NCI-H2081 (cell line): ENCODE measurements at regions not wholly inside any gene's neighbourhood (a gene's known extent, or its start where the extent isn't known, plus 50 kb on each side); places are given as distances from the start of the nearest gene placed in this dataset.
A peak's percentile ranks its signal among the peaks of the same experiment; 100 is the strongest.
"Not testable (repeated sequence)": the region's sequence is repeated elsewhere in the genome, so short reads cannot be mapped to it uniquely, and the experiment has no call there.

Experiments used
- DNase-seq, 2 experiments: peaks; one replicate each; lab custom pipeline; 2025; lab: John Stamatoyannopoulos, UW

DNA sequence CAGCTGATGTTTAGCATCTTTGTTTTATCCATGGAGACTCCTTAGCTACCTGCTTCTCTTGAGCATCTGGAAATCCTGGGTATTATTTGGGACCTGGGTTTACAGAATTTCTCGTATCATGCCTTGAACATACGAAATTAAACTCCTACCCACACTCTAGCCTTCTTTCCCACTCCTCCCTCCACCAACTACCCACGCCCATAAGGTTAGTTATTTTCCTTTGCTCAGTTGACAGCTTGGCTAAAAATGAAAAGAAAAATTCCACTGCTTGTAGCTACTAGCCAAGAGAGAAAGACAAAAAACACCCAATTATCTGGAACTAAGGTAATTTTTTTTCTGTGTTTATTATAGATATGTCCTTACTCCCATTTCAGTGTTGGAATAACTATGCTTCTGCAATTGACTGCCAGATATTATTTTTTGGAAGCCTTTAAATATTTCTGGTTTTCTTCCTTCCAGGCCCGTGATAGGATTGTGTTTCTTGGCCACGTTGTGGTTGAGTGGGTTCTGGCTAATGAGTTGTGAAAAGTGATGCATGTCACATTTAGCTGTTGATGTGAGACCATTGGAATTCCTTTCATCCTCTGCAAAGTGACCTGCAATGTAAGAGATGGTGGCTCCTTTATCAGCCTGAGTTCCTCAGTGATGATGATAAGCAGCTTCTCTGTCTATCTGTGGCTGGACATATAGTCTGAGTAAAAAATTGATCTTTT lies 308.1 kb downstream of the LRRC70 start:
- DNase-seq: no peak

DNA sequence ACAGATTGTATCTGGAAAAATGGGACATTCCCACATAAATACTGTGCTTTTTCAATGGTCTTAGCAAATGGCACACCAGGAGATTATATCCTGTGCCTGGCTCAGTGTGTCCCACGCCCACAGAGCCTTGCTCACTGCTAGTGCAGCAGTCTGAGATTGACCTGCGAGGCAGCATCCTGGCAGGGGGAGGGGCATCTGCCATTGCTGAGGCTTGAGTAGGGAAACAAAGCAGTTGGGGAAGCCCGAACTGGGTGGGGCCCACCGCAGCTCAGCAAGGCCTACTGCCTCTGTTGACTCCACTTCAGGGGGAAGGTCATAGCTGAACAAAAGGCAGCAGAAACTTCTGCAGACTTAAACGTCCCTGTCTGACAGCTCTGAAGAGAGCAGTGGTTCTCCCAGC lies 258.7 kb downstream of the LRRC70 start:
- not testable (repeated sequence) for DNase-seq

DNA sequence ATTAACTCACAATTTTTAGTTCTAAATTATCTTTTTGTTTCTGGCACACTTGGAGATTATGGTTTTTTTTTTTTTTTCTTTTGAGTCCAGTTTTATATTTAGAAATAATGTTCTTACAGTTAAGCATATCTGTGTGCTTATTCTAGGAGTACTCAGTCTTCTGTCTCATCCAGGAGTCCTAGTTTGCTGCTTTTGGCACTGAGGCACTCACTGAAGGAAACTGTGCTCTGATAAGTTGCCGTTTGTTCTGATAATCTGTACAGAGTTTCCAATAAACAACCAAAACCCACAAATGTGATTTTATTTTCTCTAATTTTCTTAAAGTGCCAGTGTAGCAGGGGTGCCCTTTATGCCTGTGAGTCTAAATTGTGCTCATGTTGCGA lies 251.0 kb downstream of the LRRC70 start:
- no peak for DNase-seq

DNA sequence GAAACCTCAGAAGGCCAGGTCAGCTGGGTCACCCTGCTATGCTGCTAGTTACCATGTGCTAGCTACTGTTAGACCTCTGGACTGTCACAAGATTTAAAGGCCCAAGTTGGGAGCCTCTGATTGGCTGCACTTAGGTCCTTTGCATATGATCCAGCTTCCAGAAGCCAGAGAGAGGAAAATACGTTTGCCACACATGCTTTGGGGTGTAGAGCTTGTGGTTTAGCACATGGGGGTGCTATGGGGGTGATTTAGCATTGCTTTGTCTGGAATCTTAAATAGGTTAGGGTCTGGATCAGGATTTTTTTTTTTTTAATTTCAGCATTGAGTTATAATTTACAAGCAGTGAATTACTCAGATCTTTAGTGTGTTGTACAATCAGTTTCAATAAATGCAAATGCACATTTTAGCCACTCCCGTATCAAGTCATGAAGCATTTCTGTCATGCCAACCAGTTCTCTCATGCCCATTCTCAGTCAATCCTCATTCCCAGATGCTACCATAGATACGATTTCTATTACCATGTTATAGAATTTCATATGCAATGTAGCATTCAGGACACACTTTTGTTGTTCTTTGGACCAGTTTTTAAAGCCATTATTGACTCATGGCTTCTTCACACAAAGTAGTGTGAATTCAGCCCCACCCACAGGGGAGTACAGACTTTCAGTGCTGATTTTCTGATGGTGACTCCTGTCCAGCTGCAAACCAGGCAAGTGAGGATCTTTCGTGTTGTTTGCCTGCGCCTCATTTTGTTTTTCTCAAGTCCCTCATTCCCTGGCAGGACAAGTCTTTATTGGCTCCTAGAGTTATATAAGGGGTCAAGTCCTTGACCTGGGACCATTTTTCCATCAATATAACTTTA lies 250.4 kb downstream of the LRRC70 start:
- no peak for DNase-seq

DNA sequence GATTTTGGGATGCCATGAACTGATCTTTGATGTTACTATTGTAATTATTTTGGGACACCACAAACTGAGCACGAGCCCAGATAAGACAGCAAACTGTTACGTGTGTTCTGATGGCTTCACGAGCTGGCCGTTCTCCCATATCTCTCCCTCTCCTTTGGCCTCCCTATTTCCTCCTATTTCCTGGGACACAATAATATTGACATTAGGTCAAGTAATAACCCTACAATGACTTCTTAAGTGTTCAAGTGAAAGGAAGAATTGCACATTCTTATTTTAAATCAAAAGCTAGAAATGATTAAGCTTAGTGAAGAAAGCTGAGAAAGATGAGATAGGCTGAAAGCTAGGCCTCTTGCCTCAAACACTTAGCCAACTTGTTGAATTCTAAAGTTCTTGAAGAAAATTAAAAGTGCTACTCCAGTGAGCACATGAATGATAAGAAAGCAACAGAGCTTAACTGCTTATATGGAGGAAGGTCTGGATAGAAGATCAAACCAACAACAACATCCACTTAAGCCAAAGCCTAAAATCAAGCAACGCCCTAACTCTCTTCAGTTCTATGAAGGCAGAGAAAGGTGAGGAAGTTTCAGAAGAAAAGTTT lies 247.1 kb downstream of the LRRC70 start:
- DNase-seq: no peak

DNA sequence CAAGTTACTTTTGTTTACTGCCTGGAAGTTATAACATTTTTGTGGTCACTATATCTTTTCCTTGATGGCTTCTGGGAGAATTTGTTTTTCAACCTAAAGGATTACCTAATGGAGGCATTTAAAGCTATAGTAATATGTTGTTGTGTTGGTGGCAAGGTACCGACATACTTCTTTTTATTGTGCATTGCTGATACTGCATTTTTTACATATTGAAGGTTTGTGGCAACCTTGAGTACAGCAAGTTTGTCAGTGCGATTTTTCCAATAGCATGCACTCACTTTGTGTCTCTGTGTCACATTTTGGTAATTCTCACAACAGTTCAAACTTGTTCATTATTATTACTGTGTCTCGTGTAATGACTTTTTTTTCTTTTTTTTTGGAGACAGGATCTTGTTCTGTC lies 246.3 kb downstream of the LRRC70 start:
- DNase-seq: no peak

DNA sequence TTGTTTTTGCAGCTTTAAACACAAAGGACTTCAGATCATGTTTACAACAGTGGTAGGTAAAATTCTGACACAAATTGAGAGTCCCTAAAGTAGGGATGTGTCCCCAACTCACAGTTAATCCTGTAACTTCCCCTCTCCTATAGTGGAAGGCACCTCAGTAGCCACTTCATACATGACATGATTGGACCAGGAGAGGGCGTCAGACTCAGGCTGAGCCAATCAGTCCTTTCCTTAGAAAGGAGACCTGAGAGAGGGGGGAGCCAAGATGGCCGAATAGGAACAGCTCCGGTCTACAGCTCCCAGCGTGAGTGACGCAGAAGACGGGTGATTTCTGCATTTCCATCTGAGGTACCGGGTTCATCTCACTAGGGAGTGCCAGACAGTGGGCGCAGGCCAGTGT lies 238.4 kb downstream of the LRRC70 start:
- DNase-seq: not testable (repeated sequence)

DNA sequence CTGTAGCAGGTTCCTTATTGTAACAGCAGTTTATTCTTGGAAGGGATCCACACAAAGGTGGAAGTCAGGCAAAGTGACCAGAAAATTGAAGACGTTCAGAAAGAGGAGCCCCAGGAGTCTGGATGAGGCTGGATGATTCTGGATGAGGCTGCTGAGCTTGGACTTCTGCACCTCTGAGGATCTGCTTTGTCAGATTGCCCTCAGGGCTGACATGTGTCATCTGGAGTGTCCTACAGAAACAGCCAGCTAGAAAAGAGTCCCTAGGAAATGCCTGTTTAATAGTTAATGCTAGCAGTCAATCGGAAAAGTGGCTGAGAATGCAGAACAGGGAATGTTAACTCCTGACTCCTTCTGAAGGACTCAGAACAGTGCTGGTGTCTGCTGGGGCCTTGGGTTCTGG lies 236.4 kb downstream of the LRRC70 start:
- no peak for DNase-seq

DNA sequence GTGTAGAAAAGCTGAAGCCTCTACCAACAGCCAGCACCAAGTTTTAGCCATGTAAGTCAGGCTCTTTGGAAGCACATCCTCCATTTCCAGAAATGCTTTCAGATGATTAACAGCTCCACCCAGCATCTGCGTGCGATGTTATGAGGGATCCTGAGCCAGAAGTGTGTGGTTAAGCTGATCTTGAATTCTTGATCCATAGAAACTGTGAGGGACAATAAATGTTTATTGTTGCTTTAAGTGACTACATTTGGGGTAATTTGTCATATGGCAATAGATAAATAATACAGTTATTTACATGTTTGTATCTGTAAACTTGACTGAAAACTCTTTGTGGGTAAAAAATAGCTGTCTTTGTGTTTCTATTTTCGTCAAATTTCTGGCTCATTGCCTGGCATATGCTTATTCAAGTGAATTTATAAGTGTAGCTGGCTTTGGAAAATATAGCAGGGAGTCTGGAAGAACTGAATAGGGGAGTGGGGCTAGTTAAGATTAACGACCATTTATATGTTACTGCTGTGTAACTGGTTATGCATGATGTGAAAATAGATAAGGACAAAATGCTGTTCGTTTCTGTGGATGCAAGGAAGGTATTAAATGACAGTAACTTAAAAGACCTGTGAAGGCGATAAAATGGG lies 234.1 kb downstream of the LRRC70 start:
- no peak for DNase-seq

DNA sequence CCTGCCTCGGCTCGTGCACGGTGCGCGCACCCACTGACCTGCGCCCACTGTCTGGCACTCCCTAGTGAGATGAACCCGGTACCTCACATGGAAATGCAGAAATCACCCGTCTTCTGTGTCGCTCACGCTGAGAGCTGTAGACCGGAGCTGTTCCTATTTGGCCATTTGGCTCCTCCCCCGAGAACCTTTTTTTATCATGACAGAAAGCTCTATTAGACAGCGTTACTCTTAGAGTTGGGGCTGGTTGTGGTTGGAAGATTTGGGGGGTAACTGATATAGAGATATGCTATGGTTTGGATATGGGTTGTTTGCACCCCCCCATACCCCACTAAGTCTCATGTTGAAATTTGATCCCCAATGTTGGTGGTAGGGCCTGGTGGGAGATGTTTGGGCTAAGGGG lies 226.2 kb downstream of the LRRC70 start:
- DNase-seq: not testable (repeated sequence)

DNA sequence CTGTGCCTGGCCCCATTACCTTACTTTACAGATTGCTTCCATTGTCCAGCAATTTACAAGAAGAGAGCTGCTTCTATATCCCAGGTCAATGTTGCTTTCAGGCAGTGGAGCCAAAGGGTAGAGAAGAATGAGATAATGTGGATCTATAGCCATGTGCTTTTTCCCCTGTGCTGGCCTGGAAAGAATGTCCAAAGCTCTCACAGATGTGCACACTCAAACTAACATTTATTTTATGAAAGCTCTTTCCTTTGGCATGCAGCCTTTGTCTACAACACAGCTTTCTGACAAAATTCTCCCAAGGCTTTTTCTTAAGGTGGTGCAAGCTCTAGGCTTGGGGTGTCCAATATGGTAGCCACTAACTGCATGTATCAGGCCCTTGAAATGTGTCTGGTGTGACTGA lies 217.3 kb downstream of the LRRC70 start:
- DNase-seq: no peak

DNA sequence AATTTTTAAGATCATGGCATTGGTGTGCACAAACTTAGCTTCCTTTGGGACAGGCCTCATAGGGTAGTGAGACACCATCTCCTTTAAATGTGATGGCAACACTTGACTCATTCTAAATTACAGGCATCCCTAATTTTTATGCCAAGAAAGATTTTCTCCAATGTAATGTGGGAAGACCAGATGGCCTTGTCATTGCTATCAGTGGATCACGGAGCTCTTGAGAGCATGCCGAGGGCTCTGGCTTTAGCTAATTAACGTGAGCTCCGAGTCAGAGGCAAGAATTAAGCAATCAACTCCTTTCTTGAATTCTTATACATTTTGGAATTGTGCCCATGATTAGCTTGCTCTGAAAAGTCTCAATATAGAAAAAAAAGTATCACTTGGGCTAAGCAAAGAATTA lies 215.8 kb downstream of the LRRC70 start:
- no peak for DNase-seq

DNA sequence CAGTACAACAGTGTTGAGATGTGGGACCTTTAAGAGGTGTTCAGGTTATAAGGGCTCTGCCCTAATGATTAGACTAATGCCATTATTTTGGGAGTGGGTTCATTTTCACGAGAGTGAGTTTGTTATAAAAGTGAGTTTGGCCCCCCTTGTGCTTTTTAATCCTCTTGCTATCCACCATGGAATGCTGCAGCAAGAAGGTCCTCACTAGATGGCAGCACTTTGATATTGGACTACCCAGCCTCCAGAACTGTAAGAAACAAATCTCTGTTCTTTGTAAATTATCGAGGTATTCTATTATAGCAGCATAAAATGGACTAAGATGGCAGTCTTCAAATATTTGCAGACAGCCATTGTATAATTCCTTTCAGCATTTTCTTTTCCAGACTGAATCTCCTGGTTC lies 212.4 kb downstream of the LRRC70 start:
- DNase-seq: peak in 1 of 2 experiments; percentile 10

DNA sequence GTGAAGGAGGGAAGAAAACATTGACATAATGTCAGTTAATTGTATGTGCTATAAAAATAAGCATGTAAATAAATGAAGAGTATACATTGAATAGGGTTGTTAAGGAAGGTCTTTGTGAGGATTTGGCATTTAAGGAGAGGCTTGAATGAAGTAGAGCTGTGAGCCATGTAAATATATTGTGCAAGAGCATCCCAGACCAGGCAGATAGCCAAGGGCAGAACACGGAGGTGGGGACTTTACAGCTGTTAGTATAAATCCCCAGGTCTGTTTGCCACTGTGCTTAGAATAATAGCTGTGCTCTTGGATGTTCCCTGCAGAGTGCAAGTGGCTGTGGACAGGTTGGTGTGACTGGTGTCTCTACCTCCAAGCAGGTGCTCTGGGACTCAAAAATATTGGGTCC lies 211.7 kb downstream of the LRRC70 start:
- DNase-seq: peak; percentile 52 to 77

DNA sequence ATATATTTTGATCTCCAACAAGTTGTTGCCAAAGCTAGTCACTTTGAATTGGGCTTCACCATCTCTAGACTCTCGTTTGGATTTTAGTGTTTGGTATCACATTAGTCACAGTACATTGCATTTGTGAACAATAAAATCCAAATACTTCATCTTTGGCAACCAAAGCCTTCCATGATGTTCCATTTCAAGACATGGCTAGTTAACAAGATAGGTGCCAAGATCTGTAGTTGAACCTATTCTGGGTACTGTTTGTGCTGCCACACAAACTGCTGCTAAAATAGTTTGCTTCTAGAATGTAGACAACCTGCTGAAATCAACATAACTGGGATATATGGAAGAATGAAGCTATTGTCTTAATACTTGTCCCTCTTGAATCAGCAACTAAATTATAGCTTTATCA lies 207.5 kb downstream of the LRRC70 start:
- DNase-seq: no peak

DNA sequence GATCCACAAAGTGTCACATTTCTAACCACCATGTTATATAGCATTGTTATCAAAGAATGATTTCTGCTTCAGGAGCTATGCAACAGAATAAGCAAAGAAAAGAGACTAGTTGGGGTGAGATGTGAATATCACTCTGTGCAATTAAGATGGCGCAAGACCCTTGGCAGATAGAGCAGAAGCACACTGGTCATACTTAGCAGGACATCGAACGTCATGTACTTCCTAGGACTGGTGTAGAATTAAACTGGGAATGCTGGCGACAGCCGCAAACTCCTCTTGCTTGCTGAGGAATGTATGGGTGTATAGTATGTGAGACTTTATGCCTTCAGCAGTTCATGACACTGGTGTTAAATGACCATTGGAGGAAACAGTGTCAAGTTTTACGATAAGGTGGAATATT lies 207.0 kb downstream of the LRRC70 start:
- no peak for DNase-seq

DNA sequence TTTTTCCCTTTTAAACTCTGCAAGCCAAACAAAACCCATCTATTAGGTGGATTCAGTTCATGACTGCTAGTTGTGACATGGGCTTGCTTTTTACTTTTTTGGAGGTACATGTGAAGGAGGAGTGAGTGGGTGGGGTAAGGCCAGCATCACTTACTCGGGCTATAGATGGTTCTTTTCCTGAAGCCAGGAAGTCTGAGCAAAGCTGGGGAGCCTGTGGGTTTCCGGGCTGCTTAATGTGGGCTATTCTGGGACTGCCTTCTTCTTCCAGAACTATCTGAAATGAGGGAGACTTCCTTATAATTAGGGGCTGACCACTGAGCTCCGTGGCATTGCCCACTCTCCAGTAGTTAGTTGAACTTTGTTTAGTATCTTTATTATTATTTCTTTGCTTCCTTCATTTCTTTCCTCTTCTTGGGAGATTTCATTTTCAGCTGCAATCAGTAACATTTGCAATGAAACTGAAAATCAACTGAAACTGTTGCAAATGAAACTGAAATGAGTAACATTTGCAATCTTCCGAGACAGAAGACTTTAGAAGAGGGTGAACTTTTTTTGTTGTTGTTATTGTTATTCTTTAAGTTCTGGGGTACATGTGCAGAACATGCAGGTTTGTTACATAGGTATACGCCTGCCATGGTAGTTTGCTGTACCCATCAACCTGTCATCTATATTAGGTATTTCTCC lies 204.9 kb downstream of the LRRC70 start:
- DNase-seq: no peak

DNA sequence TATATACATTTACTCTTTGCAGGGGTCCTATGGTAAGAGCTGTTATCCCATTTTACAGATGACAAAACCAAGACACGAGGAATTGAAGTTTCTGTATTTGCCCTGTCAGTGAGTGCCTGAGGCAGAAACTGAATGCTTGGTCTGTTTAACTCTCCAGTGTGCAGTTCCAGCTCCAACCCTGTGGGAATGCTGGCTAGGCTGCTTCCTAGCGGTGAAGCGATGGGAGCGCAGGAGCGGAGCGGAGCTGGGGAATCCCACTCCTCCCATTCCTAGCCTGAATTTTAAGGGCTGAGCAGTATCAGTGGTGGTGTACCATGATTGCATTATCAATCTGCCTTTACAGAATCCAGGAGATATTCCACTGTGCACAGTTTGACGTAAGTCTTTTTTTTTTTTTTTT lies 202.3 kb downstream of the LRRC70 start:
- DNase-seq: no peak

DNA sequence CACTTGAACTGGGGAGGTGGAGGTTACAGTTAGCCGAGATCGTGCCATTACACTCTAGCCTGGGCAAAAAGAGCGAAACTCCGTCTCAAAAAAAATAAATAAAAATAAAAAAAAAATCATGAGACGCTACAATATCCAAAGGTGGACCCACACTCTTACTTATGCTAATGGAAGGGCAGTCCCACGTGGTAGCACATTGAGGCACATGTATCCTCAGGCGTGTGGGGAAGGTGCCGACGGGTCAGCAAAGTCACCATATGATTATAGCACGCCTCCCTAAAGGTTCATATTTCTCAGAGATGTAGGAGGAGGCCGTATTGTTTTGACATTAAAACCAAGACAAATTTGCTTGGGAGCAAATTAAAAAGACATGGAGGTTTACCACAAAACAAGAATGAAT lies 201.6 kb downstream of the LRRC70 start:
- no peak for DNase-seq

DNA sequence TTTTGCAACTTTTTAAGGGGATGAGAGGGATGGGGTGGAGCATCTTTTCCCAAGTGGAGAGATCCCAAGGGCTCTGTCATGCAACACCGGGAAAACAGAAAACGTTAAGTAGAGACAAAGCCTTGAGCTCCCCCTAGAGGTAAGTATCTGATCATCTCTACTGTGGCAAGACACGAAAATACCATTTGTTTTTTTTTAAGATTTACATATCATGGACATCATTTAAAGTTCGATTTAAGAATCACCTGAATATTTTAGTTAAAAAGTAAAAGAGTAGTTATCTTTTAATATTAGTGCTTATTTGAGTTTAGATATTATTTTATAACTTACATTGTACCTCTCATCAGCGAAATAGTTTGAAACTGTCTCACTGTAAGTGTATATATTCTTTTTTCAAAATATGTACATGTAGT lies 200.4 kb downstream of the LRRC70 start:
- DNase-seq: peak; percentile 22 to 48

DNA sequence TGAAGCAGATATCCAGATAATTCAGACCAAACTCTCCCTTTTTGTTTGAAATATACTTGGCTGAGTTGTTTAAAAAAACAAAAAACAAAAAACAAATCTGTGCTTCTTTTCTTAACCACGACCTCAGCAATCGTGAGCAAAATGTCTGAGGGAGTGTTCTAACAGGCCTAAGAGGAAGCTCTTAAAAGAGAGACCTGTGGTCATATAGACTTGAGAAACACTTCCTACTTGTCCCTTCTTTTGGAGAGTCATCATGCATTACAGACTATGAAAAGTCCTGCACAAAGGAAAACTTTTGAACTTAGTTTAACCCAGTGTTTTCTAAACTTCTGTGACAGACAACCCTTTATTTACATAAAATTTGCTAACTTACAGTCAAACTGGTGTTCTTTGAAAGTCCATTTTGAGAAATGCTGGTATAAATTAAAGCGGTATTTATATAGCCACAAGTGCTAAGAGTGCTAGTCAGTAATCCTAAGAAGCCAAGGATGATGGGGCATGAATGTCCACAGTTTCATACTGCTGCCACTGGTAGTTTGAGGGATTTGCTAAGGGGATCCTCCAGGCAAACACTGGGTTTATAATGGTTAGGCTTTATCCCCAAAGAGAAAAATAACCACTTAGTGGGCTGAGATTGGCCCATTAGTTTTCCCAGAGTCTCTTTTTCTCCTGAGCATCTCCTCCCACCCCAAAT lies 199.8 kb downstream of the LRRC70 start:
- no peak for DNase-seq
